Ishikawa (cell line): ENCODE measurements at regions not wholly inside any gene's neighbourhood (a gene's known extent, or its start where the extent isn't known, plus 50 kb on each side); places are given as distances from the start of the nearest gene placed in this dataset.

Source experiments
- CEBPB ChIP-seq: IDR thresholded peaks from 2 replicates; pipeline ENCODE4 v1.6.1; 2012
- CREB1 ChIP-seq: IDR thresholded peaks from 2 replicates; pipeline ENCODE4 v1.6.1; 2012; ENCODE audit warnings: low read depth
- EGR1 ChIP-seq: IDR thresholded peaks from 2 replicates; pipeline ENCODE4 v1.6.1; 2012
- EP300 ChIP-seq: IDR thresholded peaks from 2 replicates; pipeline ENCODE4 v1.6.1; 2012; ENCODE audit warnings: borderline replicate concordance
- FOXM1 ChIP-seq: IDR thresholded peaks from 2 replicates; pipeline ENCODE4 v1.6.1; 2012; ENCODE audit warnings: low read depth, borderline replicate concordance
- NFIC ChIP-seq: IDR thresholded peaks from 2 replicates; pipeline ENCODE4 v1.6.1; 2012
- RAD21 ChIP-seq: IDR thresholded peaks from 2 replicates; pipeline ENCODE4 v1.6.1; 2012; ENCODE audit warnings: low read depth
- TAF1 ChIP-seq: IDR thresholded peaks from 2 replicates; pipeline ENCODE4 v1.6.1; 2012; ENCODE audit warnings: low read depth, mild to moderate bottlenecking
- TCF12 ChIP-seq: IDR thresholded peaks from 2 replicates; pipeline ENCODE4 v1.6.1; 2012; ENCODE audit warnings: low read depth
- TEAD4 ChIP-seq: IDR thresholded peaks from 2 replicates; pipeline ENCODE4 v1.6.1; 2012
- YY1 ChIP-seq: IDR thresholded peaks from 2 replicates; pipeline ENCODE4 v1.6.1; 2012; ENCODE audit warnings: low read depth
- ZBTB7A ChIP-seq: IDR thresholded peaks from 2 replicates; pipeline ENCODE4 v1.6.1; 2012; ENCODE audit warnings: low read depth
- TF ChIP-seq, protein P1 (sequence below): IDR thresholded peaks from 2 replicates; pipeline ENCODE4 v1.6.1; 2012
- TF ChIP-seq, protein P2 (sequence below): IDR thresholded peaks from 2 replicates; pipeline ENCODE4 v1.6.1; 2012; ENCODE audit warnings: low read depth, mild to moderate bottlenecking
- TF ChIP-seq, protein P3 (sequence below): IDR thresholded peaks from 2 replicates; pipeline ENCODE4 v1.6.1; 2012

DNA sequence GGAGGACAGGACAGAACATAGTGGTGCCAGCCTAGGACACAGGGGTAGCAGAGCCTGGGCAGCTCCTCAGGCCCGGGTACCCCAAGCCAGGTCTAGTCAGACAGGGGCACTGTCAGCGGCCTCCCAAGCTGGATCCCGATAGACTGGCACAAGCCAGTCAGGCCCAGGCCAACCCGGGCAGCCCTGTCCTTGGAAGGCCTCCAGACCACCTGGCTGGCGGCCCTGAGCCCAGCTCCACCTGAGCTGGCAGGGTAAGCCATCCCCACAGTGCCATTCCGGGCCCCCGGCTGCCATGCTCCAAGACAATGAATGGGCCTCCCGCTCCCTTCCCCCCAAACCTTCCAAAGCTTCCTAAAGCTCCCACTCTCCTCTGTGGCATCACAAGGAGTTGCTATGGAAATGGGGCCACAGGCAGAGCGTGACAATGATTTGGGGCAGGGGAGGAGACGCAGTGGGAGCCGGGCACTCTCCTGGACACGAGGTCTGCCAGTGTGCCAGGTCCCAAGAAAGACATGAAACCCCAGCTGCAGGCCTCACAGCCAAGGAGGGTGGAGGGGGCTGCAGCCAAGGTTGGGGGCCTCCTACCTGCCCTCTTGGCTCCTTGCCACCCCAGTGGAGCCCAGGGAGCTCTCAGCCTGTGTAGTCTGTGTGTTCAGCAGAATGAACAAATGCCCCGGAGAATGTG, 165.6 kb upstream of the LINGO1 start:
- TF ChIP-seq RAD21 = no peak
- TF ChIP-seq, protein P1, sequence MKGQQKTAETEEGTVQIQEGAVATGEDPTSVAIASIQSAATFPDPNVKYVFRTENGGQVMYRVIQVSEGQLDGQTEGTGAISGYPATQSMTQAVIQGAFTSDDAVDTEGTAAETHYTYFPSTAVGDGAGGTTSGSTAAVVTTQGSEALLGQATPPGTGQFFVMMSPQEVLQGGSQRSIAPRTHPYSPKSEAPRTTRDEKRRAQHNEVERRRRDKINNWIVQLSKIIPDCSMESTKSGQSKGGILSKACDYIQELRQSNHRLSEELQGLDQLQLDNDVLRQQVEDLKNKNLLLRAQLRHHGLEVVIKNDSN = no peak
- no peak for TF ChIP-seq YY1
- TF ChIP-seq FOXM1 = no peak
- TF ChIP-seq CEBPB = no peak
- TF ChIP-seq EP300 = no peak
- no peak for TF ChIP-seq NFIC
- TF ChIP-seq TCF12 = no peak
- TF ChIP-seq TEAD4 = no peak
- TF ChIP-seq, protein P2, sequence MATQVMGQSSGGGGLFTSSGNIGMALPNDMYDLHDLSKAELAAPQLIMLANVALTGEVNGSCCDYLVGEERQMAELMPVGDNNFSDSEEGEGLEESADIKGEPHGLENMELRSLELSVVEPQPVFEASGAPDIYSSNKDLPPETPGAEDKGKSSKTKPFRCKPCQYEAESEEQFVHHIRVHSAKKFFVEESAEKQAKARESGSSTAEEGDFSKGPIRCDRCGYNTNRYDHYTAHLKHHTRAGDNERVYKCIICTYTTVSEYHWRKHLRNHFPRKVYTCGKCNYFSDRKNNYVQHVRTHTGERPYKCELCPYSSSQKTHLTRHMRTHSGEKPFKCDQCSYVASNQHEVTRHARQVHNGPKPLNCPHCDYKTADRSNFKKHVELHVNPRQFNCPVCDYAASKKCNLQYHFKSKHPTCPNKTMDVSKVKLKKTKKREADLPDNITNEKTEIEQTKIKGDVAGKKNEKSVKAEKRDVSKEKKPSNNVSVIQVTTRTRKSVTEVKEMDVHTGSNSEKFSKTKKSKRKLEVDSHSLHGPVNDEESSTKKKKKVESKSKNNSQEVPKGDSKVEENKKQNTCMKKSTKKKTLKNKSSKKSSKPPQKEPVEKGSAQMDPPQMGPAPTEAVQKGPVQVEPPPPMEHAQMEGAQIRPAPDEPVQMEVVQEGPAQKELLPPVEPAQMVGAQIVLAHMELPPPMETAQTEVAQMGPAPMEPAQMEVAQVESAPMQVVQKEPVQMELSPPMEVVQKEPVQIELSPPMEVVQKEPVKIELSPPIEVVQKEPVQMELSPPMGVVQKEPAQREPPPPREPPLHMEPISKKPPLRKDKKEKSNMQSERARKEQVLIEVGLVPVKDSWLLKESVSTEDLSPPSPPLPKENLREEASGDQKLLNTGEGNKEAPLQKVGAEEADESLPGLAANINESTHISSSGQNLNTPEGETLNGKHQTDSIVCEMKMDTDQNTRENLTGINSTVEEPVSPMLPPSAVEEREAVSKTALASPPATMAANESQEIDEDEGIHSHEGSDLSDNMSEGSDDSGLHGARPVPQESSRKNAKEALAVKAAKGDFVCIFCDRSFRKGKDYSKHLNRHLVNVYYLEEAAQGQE = no peak
- TF ChIP-seq, protein P3, sequence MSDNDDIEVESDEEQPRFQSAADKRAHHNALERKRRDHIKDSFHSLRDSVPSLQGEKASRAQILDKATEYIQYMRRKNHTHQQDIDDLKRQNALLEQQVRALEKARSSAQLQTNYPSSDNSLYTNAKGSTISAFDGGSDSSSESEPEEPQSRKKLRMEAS = no peak
- TF ChIP-seq ZBTB7A = no peak
- no peak for TF ChIP-seq TAF1
- no peak for TF ChIP-seq EGR1
- no peak for TF ChIP-seq CREB1

DNA sequence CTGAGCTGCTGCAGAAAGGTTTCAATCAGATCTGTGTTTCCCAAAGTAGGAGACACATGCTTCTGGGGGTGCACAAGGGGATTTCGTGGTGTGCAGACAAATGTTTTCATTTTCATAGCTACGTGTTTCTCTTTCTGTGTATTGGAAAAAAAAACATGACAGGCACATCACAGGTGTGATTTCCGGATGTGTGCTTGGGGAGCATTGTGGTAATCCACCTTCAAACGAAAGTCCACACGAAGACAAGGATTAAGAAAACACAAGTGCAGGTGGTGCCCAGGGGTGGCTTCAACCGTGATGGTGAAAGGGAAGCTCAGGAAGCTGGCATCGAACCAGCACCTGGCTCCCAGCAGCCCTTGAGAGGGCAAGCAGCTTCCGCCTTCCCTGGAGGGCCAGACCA, 164.6 kb upstream of the LINGO1 start:
- TF ChIP-seq YY1 (no peak), EGR1 (no peak), RAD21 (no peak), TCF12 (no peak), FOXM1 (no peak), NFIC (no peak), CREB1 (no peak)
- TF ChIP-seq, protein P2 = no peak
- TF ChIP-seq, protein P1 = no peak

DNA sequence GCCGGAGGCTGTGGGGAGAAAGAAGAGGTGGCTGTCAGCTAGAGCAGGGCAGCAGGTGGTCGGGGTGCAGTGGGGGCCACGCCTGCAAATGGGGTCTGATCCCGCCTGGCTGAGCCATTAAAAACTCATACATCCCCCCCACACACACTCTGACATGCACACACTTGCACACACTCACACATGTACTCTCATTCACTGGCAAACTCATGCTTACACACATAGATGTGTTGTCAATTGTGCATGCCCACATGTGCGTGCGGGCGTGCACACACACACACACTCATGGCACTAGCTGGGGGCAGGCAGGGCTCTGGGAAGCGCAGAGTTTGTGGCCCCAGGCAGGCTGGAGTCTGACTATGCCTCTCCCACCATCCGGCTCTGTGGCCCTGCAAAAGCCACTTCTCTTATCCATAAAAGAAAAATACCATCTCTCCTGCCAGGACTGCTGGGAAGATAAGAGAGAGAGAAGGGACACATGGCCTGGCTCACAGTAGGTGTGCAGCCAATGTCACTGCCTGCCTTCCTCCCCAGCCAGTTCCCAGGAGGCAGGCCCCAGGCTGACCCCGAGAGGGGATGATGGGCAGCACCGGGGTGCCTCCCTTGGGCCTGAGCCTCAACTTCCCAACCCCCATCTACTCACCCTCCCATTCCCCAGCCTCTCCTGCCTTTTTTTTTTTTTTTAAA, 163.5 kb upstream of the LINGO1 start:
- no peak for TF ChIP-seq EGR1
- TF ChIP-seq TAF1 = no peak
- no peak for TF ChIP-seq CEBPB
- TF ChIP-seq, protein P1 = no peak
- no peak for TF ChIP-seq TCF12
- TF ChIP-seq, protein P2 = no peak
- TF ChIP-seq NFIC = no peak
- TF ChIP-seq, protein P3 = no peak
- no peak for TF ChIP-seq FOXM1
- TF ChIP-seq RAD21 = no peak
- no peak for TF ChIP-seq EP300
- TF ChIP-seq ZBTB7A = no peak
- no peak for TF ChIP-seq YY1
- no peak for TF ChIP-seq TEAD4
